Coronary artery (tissue), 2 donors: ENCODE measurements at regions not wholly inside any gene's neighbourhood (a gene's known extent, or its start where the extent isn't known, plus 50 kb on each side); places are given as distances from the start of the nearest gene placed in this dataset.
A peak's percentile ranks its signal among the peaks of the same experiment; 100 is the strongest.

Source experiments
- DNase-seq: peaks from one replicate; pipeline ENCODE4 v3.0.0-alpha.2; 2017; ENCODE audit warnings: low spot score
- H3K27ac ChIP-seq, 2 donors: fragments of 200-600 bp; sonication (generic); one replicate each; pipeline ENCODE4 v1.5.1; 2016 to 2019
- H3K4me3 ChIP-seq: fragments of 200-600 bp; sonication (generic); 2 replicates; pipeline ENCODE4 v1.5.1; 2016; ENCODE audit warnings: mild to moderate bottlenecking, moderate library complexity
- TF ChIP-seq, protein P1 (sequence below): fragments of 200-600 bp; sonication (generic); IDR thresholded peaks from one replicate; pipeline ENCODE4 v1.5.1; 2019; ENCODE audit warnings: antibody characterized with exemption

DNA sequence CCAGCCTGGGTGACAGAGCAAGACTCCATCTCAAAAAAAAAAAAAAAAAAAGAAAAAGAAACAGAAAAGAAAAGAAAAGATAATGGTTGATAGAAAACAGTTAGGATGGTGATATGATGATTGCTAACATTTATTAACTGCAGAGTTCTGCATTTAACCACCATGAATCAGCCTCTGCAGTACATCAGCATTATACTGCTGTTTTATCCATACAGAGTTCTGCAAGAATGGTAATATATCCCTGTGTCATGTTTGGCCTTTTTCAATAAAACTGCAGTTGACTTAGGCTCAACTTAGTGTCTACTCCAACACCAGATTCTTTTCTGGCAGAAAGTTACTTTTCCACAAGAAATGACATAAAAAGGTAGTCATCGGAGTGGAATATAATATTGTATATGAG, 62.6 kb downstream of the DUSP6 start:
- DNase-seq = no peak
- TF ChIP-seq, protein P1, sequence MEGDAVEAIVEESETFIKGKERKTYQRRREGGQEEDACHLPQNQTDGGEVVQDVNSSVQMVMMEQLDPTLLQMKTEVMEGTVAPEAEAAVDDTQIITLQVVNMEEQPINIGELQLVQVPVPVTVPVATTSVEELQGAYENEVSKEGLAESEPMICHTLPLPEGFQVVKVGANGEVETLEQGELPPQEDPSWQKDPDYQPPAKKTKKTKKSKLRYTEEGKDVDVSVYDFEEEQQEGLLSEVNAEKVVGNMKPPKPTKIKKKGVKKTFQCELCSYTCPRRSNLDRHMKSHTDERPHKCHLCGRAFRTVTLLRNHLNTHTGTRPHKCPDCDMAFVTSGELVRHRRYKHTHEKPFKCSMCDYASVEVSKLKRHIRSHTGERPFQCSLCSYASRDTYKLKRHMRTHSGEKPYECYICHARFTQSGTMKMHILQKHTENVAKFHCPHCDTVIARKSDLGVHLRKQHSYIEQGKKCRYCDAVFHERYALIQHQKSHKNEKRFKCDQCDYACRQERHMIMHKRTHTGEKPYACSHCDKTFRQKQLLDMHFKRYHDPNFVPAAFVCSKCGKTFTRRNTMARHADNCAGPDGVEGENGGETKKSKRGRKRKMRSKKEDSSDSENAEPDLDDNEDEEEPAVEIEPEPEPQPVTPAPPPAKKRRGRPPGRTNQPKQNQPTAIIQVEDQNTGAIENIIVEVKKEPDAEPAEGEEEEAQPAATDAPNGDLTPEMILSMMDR = no peak

DNA sequence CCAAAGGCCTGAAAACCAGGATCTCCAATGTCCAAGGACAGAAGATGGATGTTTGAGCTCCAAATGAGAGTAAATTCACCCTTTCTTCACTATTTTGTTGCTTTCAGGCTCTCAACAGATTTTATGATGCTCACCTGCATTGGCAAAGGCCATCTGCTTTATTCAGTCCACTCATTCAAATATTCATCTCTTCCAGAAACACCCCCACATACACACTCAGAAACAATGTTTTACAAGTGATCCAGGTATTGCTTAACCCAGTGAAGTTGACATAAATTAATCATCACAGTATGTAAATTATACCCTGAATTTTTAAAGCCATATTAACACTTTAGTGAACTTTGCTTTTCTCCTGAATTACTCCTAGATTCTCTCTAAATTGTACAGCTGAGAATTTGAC, 63.3 kb downstream of the DUSP6 start:
- TF ChIP-seq, protein P1 = no peak
- Histone ChIP-seq H3K4me3 (no peak overlapping the region), H3K27ac (no peak overlapping the region)
- no peak for DNase-seq

More for the DNA sequence above, 62.6 kb downstream of the DUSP6 start:
- H3K4me3 ChIP-seq = no peak overlapping the region
- no peak overlapping the region for H3K27ac ChIP-seq

DNA sequence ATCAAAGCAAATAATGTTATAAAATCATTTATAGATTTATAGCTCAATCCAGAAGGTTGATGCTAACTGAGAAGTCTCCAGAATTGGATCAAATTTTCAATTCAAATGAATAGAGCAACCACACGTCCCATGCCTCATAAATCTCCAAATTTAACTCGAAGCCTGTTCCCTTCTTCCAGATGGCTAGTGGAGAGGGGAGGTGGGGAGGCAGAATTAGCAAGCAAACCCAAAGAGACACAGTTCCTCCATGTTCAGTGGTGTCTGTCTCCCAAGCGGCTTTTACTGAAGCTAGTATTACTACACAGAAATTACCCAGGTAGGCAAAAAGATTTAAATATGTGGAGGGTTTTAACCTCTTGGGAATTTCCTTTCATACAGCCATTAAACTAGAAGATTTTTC, 65.8 kb downstream of the DUSP6 start:
- no peak overlapping the region for H3K4me3 ChIP-seq
- DNase-seq = no peak
- H3K27ac ChIP-seq = no peak overlapping the region
- TF ChIP-seq, protein P1 = no peak

DNA sequence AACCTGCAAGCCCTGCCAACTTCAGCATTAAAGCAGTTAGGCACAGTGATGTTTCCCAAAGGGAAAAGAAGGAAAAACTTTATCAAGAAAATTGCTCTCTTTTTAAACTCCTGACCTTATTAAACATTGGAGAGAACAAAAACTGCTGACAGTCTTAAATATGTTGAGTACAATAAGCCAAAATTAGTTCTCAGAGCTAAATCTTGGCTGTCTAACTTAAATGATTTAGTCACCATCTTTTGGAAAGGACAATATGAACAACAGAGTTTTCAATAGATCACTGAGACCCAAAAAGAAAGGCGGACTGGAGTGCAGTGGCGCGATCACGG, 70.8 kb downstream of the DUSP6 start:
- DNase-seq = no peak
- Histone ChIP-seq H3K4me3 (no peak overlapping the region), H3K27ac (peak overlapping the region in 1 of 2 donors; percentile 57)
- TF ChIP-seq, protein P1 = no peak

DNA sequence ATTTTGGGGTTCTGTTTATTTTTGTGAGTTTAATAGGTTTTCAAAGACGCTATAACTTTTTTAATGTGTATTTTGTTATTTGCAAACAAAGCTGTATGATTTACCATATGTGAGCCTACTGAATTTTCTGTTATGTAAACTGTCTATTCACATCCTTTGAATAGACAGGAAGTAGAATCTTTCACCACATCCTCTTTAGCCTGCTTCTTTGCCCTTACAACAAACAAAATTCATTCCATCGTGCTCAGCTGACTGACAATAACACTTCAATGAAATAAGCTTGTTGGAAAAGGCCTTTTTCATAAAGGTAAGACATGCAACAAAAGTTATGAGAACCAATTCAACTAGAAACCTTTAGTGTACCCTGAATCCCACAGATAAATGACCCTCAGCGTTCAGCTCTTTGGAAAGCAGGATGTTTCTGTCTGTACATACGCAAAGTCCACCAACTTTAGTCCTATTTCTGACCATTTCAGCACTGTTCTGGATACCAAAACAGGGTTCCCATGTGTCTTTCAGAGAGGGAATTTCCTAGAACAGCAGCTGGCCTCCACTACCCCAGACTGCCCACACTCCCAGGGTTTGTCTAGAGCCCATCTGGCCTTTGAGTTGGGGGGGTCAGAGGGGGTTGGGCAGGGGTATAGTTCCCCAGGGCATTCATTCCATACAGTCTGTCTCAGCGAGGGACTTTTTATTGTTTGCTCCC, 71.3 kb downstream of the DUSP6 start:
- Histone ChIP-seq H3K27ac (peak overlapping the region in 1 of 2 donors; percentile 57), H3K4me3 (no peak overlapping the region)
- no peak for DNase-seq
- TF ChIP-seq, protein P1 = no peak

DNA sequence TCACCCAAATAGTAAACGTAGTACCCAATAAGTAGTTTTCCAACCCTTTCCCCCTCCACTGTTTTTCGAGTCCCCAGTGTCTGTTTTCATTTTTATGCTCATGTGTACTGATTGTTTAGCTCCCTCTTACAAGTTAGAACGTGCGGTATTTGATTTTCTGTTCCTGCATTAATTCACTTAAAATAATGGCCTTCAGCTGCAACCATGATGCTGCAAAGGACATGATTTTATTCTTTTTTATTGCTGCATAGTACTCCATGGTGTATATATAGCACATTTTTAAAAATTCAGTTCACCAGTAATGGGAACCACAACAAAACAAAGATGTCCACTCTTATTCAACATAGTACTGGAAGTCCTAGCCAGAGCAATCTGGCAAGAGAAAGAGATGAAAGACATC, 72.8 kb downstream of the DUSP6 start:
- TF ChIP-seq, protein P1 = no peak
- no peak for DNase-seq
- Histone ChIP-seq H3K4me3 (no peak overlapping the region), H3K27ac (no peak overlapping the region)

DNA sequence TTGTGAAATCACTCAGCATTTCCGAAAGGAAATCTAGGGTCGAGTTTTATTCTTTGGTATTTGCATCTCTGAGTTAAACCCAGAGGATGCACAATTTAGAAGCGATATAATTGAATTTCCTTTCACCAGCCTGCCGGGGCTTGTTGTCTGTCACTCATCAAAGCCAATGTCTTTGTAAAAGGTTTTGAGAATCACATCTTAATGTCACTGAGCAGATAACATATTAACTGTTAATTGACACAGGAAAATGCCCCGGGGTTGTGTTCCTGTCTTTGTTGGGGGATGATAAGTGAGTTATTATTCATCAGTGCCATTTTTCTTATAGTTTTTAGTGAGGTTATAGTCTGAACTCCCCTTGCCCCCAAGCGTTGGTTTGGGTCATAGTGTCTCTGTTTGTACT, 73.4 kb downstream of the DUSP6 start:
- H3K27ac ChIP-seq = no peak overlapping the region
- TF ChIP-seq, protein P1 = no peak
- no peak overlapping the region for H3K4me3 ChIP-seq
- DNase-seq = no peak
